ENCODE measurements at regions not wholly inside any gene's neighbourhood (a gene's known extent, or its start where the extent isn't known, plus 50 kb on each side); places are given as distances from the start of the nearest gene placed in this dataset.
"Not testable (repeated sequence)": the region's sequence is repeated elsewhere in the genome, so short reads cannot be mapped to it uniquely, and the experiment has no call there.

DNA sequence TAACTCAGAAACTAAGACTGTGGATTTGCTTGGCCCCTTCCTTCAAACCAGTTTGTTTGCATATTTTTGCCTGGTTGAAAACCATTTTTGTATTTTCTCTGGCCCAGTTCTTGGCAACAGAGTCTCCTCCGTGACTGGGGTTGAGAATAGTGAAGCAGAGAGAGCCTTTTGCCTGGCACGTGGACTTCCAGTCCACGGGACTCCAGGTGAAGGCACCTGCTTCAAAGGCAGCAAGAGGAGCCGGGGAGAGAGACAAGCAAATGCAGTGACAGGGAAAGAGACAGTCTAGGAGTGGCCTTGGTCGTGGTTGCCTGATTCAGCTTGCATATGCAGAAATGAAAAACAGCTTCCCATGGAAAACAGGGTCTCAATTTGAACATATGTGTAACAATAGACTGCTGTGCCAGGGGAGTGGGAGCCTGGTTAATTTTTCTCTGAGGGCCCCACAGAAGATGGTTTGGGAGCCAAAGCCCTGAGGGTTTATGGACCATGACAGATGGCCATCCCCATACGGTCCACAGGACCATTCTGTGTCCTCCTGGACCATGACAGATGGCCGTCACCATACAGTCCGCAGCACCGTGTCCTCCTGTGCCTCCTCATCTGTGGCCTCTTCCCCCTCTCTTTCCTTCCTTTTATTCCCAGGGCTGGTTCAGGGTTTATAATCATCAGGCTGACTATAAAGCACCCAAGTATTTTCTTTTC, 272.2 kb upstream of the RASGEF1B start:
- no peak for DNase-seq (ENCODE audit: insufficient read length, low spot score)
- no peak for FAIRE-seq
- no peak for TF ChIP-seq POLR2A (IDR thresholded peaks at IDR 0.05; ENCODE audit: low read depth, low read length)

GRCh38 chr4:81740487-81740886, 268.8 kb upstream of the RASGEF1B start:
- DNase-seq (ENCODE audit: insufficient read length, low spot score) (no peak), FAIRE-seq (no peak)
- no peak for TF ChIP-seq POLR2A (IDR thresholded peaks at IDR 0.05; ENCODE audit: low read depth, low read length)

DNA sequence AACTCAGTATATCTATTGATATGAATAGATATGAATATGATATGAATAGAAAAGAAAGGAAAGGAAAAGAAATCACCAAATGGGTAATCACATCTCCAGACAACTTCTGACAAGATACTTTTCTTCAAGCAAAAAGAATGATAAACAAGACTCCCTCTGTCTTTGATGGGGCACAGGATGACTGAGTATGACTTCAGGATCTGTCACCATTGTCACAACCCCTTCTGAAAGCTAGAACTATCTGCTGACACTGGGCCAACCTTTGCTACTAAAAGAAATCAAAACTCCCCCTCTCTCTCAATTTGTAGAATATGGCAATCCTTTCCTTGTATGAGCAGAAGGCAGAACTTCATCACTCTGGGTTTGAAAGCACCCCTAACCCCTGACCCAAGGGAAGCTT, 267.2 kb upstream of the RASGEF1B start:
- FAIRE-seq (no peak), DNase-seq (ENCODE audit: insufficient read length, low spot score) (no peak)
- no peak for TF ChIP-seq POLR2A (IDR thresholded peaks at IDR 0.05; ENCODE audit: low read depth, low read length)

DNA sequence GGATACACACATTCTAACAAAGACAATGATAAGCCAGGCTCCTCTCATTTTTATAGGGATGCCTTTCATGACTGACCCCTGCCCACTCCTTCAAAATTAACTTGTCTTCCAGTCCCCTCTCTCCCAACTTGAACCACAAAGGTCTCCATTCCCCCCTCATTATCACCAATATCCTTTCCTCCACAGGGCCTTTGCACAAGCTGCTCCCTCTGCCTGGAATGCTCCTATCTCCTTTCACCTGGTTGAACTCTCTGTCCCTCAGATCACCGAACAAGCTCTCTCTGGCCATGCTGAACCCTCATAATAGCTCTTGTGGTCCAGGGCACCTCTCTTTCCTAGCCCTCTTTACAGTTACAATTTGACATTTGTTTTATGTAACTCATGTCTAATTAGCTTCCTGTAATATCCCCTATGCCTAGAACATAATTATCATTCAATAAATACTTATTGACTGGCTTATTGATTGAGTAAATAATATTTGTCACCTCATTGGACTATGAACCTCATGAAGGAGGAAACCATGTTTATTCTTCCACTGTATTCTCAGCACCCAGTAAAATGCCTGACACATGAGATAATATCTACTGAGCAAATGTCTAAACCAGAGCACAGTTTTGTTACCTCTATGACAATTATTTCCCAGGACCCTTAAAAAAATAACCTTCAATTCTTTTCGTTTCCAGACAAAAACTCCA, 266.3 kb upstream of the RASGEF1B start:
- FAIRE-seq (no peak), DNase-seq (ENCODE audit: insufficient read length, low spot score) (no peak)
- TF ChIP-seq POLR2A (IDR thresholded peaks at IDR 0.05; ENCODE audit: low read depth, low read length) = no peak

GRCh38 chr4:81736324-81736723, 264.6 kb upstream of the RASGEF1B start:
- DNase-seq (ENCODE audit: insufficient read length, low spot score) (no peak), FAIRE-seq (no peak)
- no peak for TF ChIP-seq POLR2A (IDR thresholded peaks at IDR 0.05; ENCODE audit: low read depth, low read length)

- no peak for DNase-seq (ENCODE audit: insufficient read length, low spot score)
- FAIRE-seq = no peak
- no peak for TF ChIP-seq POLR2A (IDR thresholded peaks at IDR 0.05; ENCODE audit: low read depth, low read length)
Measured at GRCh38 chr4:81732980-81733379, 261.3 kb upstream of the RASGEF1B start.

- no peak for TF ChIP-seq POLR2A (IDR thresholded peaks at IDR 0.05; ENCODE audit: low read depth, low read length)
- no peak for FAIRE-seq
- no peak for DNase-seq (ENCODE audit: insufficient read length, low spot score)
Measured at GRCh38 chr4:81724925-81725329, 253.2 kb upstream of the RASGEF1B start.

GRCh38 chr4:81723927-81724587, 252.3 kb upstream of the RASGEF1B start:
- no peak for TF ChIP-seq POLR2A (IDR thresholded peaks at IDR 0.05; ENCODE audit: low read depth, low read length)
- no peak for DNase-seq (ENCODE audit: insufficient read length, low spot score)
- no peak for FAIRE-seq

DNA sequence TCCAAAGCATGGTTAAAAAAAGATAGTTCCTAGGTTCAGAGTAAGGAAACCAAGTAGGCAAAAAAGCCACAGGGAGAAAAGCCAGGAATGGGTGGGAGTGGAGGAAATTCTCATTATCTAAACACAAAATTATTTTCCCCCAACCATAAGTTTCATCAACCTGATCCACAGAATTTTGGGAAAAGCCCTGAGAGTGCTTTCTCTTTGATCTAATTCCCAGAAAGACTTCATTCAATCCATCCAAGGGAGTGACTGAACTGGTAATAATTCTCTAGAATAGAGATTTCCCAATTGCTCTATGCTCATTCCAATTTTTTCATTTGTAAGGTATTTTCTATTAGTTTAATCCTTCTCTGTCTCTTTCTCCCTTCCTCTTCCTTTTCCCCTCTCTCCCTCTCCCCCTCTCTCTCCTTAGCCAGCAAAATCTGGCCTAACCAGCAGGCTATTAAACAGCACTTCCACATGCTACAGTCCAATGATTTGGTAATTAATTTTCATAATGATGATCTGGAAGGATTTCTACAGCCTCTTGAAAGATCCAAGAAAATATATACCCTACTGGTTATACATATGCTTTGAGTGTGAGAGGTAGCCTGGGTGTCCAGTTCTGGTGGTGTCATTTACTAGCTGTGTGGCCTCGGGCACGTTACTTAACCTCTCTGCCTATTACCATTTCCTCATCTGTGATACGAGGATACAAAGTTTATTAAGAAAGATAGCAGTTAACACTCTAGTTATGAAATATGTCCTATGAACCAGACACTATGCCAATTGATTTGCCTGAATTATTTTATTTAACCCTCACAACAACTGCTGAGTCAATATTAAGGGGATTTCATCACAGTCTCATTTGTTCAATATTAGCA, 251.5 kb upstream of the RASGEF1B start:
- DNase-seq (ENCODE audit: insufficient read length, low spot score) = no peak
- FAIRE-seq = no peak
- no peak for TF ChIP-seq POLR2A (IDR thresholded peaks at IDR 0.05; ENCODE audit: low read depth, low read length)

- DNase-seq (ENCODE audit: insufficient read length, low spot score) (no peak), FAIRE-seq (no peak)
- no peak for TF ChIP-seq POLR2A (IDR thresholded peaks at IDR 0.05; ENCODE audit: low read depth, low read length)
Measured at GRCh38 chr4:81722290-81722851, 250.7 kb upstream of the RASGEF1B start.

DNA sequence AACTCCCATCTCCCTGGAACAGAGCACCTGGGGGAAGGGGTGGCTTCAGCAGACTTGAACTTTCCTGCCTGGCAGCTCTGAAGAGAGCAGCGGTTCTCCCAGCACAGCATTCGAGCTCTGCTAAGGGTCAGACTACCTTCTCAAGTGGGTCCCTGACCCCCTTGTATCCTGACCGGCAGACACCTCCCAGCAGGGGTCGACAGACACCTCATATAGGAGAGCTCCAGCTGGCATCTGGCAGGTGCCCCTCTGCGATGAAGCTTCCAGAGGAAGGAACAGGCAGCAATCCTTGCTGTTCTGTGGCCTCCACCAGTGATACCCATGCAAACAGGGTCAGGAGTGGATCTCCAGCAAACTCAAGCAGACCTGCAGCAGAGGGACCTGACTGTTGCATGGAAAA, 244.1 kb upstream of the RASGEF1B start:
- DNase-seq (ENCODE audit: insufficient read length, low spot score) (no peak), FAIRE-seq (no peak)
- no peak for TF ChIP-seq POLR2A (IDR thresholded peaks at IDR 0.05; ENCODE audit: low read depth, low read length)

- not testable (repeated sequence) for FAIRE-seq; DNase-seq (ENCODE audit: insufficient read length, low spot score)
Measured at GRCh38 chr4:81715357-81715756, 243.7 kb upstream of the RASGEF1B start.

GRCh38 chr4:81714291-81714690, 242.6 kb upstream of the RASGEF1B start:
- DNase-seq (ENCODE audit: insufficient read length, low spot score) (no peak), FAIRE-seq (no peak)
- no peak for TF ChIP-seq POLR2A (IDR thresholded peaks at IDR 0.05; ENCODE audit: low read depth, low read length)

GRCh38 chr4:81712714-81713113, 241.0 kb upstream of the RASGEF1B start:
- no peak for TF ChIP-seq POLR2A (IDR thresholded peaks at IDR 0.05; ENCODE audit: low read depth, low read length)
- FAIRE-seq (no peak), DNase-seq (ENCODE audit: insufficient read length, low spot score) (no peak)

Data from H54 (cell line).